HG02759 (cell line): ENCODE measurements at regions not wholly inside any gene's neighbourhood (a gene's known extent, or its start where the extent isn't known, plus 50 kb on each side); places are given as distances from the start of the nearest gene placed in this dataset.
"Not testable (repeated sequence)": the region's sequence is repeated elsewhere in the genome, so short reads cannot be mapped to it uniquely, and the experiment has no call there.

Source experiments
- ATAC-seq: cut with Tn5 transposase; IDR thresholded peaks from one replicate; pipeline ENCODE4 v1.9.1; 2021; ENCODE audit warnings: mild to moderate bottlenecking, moderate library complexity; ENCODE audit not compliant: unreplicated experiment

DNA sequence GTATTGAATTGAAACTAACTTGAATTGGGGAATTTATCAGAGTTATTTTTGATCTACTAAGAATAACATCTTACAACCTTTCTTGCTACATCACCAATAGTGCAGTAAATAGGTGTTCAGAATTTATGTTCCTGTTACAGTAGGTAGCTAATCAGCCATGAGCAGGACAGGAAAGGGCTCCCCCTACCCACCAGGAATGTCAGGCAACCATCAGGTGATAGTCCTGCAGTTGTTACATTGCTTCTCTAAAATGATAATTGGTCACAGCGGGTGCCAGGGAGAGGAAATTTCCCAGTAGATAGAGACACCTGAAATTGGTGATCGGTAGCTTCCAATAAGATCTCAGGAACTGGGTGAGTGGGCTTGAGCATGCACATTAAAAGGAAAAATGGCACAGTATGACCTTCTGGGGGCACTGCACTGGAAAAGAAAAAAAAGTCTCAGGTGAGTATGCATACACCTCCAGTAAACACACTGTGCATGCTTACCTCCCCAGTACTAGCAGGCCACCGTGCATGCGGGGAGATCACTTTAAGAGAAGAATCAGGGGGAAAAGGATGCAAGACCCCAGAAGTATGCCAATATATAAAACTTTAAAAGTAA, 1092.0 kb upstream of the LRRTM1 start:
- ATAC-seq = no peak

- ATAC-seq = no peak
These were observed 1091.2 kb upstream of the LRRTM1 start for GRCh38 chr2:81395746-81396145.

DNA sequence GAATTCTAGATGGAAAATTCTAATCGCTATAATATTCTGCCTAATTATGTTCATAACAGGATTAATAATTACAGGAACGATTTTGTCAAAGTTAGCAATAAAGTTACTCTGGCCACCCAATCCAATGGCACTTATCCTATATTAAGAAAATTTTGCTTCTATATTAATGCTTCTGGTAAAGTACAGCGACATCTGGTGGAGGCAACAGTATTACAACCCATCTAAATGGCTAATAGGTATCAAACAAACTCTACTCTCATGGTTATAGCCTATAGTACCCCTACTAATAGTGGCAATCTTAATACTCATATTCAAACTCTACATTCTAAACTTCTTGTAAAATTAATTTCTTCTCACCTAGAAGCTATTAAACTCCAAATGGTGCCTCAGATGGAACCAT, 1084.7 kb upstream of the LRRTM1 start:
- ATAC-seq = no peak

GRCh38 chr2:81363800-81364199, 1059.2 kb upstream of the LRRTM1 start:
- no peak for ATAC-seq

DNA sequence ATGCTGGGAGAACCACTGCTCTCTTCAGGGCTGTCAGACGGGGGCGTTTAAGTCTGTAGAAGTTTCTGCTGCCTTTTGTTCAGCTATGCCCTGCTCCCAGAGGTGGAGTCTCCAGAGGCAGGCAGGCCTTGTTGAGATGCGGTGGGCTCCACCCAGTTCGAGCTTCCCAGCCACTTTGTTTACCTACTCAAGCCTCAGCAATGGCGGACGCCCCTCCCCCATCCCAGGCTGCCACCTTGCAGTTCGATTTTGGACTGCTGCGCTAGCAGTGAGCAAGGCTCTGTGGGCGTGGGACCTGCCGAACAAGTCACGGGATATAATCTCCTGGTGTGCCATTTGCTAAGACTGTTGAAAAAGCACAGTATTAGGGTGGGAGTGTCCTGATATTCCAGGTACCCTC, 1057.9 kb upstream of the LRRTM1 start:
- not testable (repeated sequence) for ATAC-seq

DNA sequence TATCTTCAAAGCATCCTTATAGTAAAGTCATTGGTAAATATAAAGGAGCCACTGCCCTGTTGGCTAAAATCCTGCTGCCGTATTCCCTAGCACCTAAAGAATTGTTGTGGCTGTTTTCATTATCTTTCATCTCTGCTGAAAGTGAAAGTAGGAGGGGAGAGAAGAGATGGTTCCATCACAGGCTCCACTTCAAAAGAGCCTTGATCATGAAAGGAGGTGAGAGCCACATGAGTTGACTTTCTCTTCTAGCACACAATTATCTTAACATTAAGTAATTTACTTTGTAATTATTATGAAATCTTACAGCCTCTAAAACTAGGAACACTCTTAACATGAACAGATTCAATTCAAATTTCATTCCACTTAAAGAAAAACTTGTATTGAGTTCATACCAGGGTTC, 1050.9 kb upstream of the LRRTM1 start:
- ATAC-seq = no peak

- no peak for ATAC-seq
These were observed 1029.5 kb upstream of the LRRTM1 start for GRCh38 chr2:81334046-81334445.

- ATAC-seq = no peak
These were observed 1024.4 kb upstream of the LRRTM1 start for GRCh38 chr2:81328968-81329367.

DNA sequence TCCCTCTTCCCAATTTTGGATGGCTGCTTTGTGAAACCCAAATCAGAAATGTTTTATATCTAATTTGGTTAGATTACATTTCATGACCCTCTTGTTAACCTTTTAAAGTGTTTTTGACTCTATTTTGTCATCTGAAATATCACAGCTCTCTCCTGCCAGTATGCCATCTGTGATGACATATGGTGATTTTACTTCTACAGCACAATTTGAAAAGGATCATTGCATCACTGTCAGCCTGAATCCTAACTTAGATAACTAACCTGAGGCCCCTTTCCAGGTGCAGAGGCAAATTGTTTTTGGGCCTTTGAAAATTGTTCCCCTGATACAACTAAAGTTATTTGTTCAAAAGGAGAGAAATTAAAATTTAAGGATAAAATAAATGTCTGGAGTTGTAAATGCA, 1023.4 kb upstream of the LRRTM1 start:
- no peak for ATAC-seq

DNA sequence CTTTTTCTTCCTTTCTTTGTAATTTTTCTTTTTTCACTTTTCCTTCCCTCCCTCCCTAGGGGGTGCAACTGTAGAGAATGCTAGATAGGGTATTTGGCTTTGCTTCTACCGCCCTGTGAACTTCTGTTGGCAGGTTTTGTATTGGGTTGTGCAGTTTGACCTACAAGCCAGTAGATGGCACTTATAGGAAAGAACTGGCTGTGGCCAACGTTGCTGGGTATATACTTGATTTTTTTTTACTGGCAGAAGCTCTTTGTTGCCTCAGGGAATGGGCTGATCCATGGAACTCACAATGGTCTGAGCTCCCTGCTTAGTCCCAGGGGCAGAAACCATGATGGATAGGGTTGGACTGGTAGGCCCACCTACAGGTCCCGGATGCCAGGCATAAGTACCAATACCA, 1019.5 kb upstream of the LRRTM1 start:
- ATAC-seq = peak; percentile 71

GRCh38 chr2:81304154-81304830, 999.7 kb upstream of the LRRTM1 start:
- ATAC-seq = no peak

DNA sequence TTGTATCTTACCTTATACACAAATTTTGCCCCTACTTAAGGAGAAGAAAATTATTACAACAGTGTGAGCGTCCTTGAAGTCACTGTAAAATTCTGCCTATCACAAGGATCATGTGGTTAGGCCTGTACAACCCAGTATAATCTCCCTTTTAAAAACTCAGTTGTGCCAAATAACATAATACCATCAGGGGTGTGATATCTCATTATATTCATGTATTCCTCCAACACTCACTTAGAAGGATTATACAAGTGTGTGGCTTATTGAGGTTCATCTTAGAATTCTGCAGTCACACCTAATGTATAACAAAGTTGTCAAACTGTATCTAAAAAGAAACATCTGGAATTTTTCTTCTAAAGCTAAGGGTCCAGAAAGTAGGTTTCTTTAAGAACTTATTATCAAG, 998.8 kb upstream of the LRRTM1 start:
- ATAC-seq = no peak

DNA sequence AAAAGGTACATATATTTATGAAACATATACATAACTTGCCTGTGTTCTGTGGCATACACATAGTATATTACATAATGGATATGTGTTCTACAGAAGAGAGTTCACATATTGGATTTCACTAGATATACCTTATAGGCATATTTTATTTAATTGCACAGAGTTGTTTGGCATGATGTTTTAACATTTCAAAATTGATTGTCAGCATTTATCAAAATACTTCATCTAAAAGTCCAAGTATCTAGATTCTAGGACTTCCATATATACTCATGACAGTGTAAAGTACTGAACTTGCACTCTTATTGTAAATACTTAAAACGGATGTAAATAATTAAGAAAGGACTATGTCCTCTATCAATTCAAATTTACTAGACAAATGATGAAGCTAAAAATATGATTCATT, 995.3 kb upstream of the LRRTM1 start:
- ATAC-seq = no peak

DNA sequence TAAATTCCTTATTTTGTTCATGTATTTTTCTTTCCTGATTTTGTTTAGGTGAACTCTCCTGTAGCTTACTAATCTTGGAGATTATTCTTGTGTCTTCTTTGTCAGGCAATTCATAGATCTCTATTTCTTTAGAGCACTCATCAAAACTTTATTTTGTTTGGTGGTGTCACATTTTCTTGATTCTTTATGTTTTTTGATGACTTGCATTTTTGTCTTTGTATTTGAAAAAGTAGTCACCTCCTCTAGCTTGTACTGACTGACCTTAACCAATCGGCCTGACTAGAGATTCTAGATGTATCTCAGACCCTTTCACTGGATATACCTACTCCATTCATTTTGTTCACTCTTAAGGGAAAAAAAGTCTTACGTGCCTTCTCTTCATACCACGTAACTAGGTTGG, 986.3 kb upstream of the LRRTM1 start:
- no peak for ATAC-seq

DNA sequence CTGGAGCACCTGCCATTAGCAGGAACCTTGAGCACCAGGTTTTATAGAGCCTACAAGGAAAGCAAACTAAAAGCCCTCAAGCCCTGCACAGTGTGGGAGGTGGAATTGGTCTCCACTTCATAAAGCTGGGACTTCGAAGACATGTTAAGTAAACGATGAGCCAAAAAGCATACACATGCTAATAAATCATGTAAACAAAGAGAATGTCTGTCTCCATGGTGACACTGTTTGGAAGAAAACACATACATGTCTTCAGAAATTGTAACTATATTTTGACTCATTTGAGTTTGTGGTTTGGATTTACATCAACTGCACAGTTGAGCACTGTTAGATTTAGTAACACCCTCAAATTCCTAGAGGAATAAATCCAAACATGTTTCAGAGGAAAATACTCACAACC, 978.5 kb upstream of the LRRTM1 start:
- ATAC-seq = no peak

- no peak for ATAC-seq
These were observed 977.7 kb upstream of the LRRTM1 start for GRCh38 chr2:81282151-81282769.

DNA sequence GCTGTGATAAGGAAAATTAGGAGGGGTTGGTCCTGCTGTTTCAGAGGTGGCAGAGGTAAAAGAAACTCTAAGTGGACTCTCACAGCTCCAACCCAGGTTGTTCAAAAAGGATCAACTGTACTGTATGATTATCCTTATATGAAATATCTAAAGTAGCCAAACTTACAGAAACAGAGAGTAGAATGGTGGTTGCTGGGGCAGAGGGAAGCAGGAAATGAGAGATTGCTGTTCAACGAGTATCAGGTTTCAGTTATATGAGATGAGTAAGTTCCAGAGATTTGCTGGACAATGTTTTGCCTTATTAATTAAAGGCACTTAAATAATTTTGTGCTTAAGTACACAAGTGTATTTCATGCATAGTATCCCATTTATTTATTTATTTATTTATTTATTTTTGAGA, 972.0 kb upstream of the LRRTM1 start:
- ATAC-seq = no peak

GRCh38 chr2:81266106-81266505, 961.6 kb upstream of the LRRTM1 start:
- ATAC-seq = no peak

DNA sequence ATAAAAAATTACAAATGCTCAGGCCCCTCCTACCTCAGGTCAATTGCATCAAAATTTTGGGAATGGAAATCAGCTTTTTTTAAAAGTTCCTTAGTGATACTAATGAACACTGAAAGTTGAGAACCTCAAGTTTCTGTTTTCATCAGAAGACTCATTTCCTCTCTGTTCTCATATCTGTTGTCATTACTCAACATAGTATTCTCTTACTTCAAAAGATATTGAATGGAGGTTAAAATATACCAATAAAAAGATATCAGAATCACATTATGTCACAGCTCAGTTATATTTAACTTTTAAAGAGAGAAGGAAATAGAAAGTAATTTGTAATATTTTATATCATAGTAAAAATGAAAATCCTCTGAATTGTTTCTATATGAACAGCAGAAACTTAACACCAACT, 959.4 kb upstream of the LRRTM1 start:
- no peak for ATAC-seq

- no peak for ATAC-seq
These were observed 955.8 kb upstream of the LRRTM1 start for GRCh38 chr2:81260320-81260719.

DNA sequence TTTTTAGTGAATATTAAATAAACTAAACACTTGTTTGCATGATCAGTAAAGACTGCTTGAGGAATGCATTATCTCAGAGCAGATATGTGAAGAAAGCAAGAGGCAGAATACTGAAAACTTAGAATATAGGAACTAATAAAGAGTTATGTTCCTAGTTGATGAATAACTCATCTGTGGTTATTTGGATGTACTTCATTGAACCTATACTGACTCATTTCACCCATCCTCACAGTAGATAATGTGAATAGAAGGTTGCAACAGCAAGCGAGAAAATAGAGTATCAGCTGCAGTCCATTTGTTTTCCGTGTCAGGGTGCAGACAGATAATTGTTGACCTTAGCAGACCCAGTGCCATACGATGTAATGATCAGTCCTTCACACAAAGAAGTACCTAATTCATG, 945.7 kb upstream of the LRRTM1 start:
- ATAC-seq = peak; percentile 64

DNA sequence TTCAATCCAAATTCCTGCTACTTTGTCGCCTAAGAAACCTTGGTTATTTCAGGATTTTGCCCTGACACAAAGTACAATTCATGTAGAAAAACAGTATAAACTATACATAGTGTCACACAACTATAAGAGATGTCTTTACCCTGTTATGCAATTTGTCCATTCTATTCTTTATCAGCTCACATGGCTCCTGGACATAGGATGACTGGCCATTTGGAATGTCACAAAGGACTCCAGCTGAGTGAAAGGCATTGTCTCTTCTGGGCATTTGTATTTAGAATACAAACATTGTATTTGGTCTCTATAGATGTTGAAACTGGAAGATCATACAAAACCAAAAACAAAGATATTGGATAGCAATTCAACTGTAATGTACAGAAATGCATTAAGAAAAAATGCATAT, 944.6 kb upstream of the LRRTM1 start:
- no peak for ATAC-seq

DNA sequence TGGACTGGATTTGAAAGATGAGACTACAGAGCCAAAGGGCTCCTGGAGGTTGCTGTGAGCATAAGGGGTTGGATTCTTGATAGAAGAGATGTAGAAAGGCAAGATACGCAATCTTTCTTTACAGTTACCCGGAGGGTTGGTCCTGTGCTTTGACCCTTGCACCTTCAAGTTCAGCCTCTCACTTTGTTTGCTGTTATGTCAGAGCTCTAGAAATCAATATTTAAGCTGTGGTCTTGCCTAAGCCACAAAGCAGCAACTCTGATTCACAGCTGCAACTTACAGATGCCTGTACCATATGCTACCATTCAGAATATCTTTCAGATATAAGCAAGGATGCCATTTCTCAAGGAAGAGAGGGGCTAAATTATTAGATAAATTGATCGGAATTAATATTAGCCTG, 943.1 kb upstream of the LRRTM1 start:
- peak; percentile 51 for ATAC-seq
